ENCODE measurements at regions not wholly inside any gene's neighbourhood (a gene's known extent, or its start where the extent isn't known, plus 50 kb on each side); places are given as distances from the start of the nearest gene placed in this dataset.
A peak's percentile ranks its signal among the peaks of the same experiment; 100 is the strongest.
"Not testable (repeated sequence)": the region's sequence is repeated elsewhere in the genome, so short reads cannot be mapped to it uniquely, and the experiment has no call there.

GRCh38 chr18:35864916-35865315, 107.6 kb upstream of the RMP24 start:
- no peak for DNase-seq
- H3K4me1 ChIP-seq (ENCODE audit: control insufficient read depth, insufficient read depth, low read length), result no peaks in the 10 kb centered on the region
- WGBS (ENCODE audit: insufficient coverage), result no CpG with 5 or more reads among the region's 1 CpG
- no peaks in the 10 kb centered on the region for H3K36me3 ChIP-seq (ENCODE audit: control insufficient read depth, insufficient read depth, low read length)
- no peaks in the 10 kb centered on the region for H3K27me3 ChIP-seq (ENCODE audit: control insufficient read depth, insufficient read depth, low read length)
- H3K9me3 ChIP-seq (replicated peaks; ENCODE audit: control insufficient read depth, low read depth, low read length), result no peaks in the 10 kb centered on the region
- H3K27ac ChIP-seq (ENCODE audit: low read length), result no peak overlapping the region
- H3K4me3 ChIP-seq (ENCODE audit: low read length), result no peak overlapping the region

GRCh38 chr18:35868915-35869314, 103.6 kb upstream of the RMP24 start:
- no peaks in the 10 kb centered on the region for H3K27me3 ChIP-seq (ENCODE audit: control insufficient read depth, insufficient read depth, low read length)
- no peak overlapping the region for H3K4me3 ChIP-seq (ENCODE audit: low read length)
- H3K4me1 ChIP-seq (ENCODE audit: control insufficient read depth, insufficient read depth, low read length), result no peaks in the 10 kb centered on the region
- DNase-seq, result peak; percentile 22
- no peaks in the 10 kb centered on the region for H3K36me3 ChIP-seq (ENCODE audit: control insufficient read depth, insufficient read depth, low read length)
- H3K27ac ChIP-seq (ENCODE audit: low read length), result no peak overlapping the region
- H3K9me3 ChIP-seq (replicated peaks; ENCODE audit: control insufficient read depth, low read depth, low read length), result no peaks in the 10 kb centered on the region

- DNase-seq, result no peak
- Histone ChIP-seq H3K27me3 (ENCODE audit: control insufficient read depth, insufficient read depth, low read length) (no peaks in the 10 kb centered on the region), H3K9me3 (replicated peaks; ENCODE audit: control insufficient read depth, low read depth, low read length) (no peaks in the 10 kb centered on the region), H3K27ac (ENCODE audit: low read length) (no peak overlapping the region), H3K36me3 (ENCODE audit: control insufficient read depth, insufficient read depth, low read length) (no peaks in the 10 kb centered on the region), H3K4me1 (ENCODE audit: control insufficient read depth, insufficient read depth, low read length) (no peaks in the 10 kb centered on the region), H3K4me3 (ENCODE audit: low read length) (no peak overlapping the region)
- WGBS (ENCODE audit: insufficient coverage), result no CpG with 5 or more reads among the region's 2 CpGs
Measured at GRCh38 chr18:35871337-35871736, 101.1 kb upstream of the RMP24 start.

GRCh38 chr18:35875566-35875965, 96.9 kb upstream of the RMP24 start:
- no CpG with 5 or more reads among the region's 1 CpG for WGBS (ENCODE audit: insufficient coverage)
- H3K4me3 ChIP-seq (ENCODE audit: low read length), result no peak overlapping the region
- H3K27ac ChIP-seq (ENCODE audit: low read length), result no peak overlapping the region
- H3K4me1 ChIP-seq (ENCODE audit: control insufficient read depth, insufficient read depth, low read length), result no peaks in the 10 kb centered on the region
- no peaks in the 10 kb centered on the region for H3K9me3 ChIP-seq (replicated peaks; ENCODE audit: control insufficient read depth, low read depth, low read length)
- H3K27me3 ChIP-seq (ENCODE audit: control insufficient read depth, insufficient read depth, low read length), result no peaks in the 10 kb centered on the region
- H3K36me3 ChIP-seq (ENCODE audit: control insufficient read depth, insufficient read depth, low read length), result no peaks in the 10 kb centered on the region
- DNase-seq, result no peak

- Histone ChIP-seq H3K27ac (ENCODE audit: low read length) (no peak overlapping the region), H3K27me3 (ENCODE audit: control insufficient read depth, insufficient read depth, low read length) (no peaks in the 10 kb centered on the region), H3K4me1 (ENCODE audit: control insufficient read depth, insufficient read depth, low read length) (no peaks in the 10 kb centered on the region), H3K9me3 (replicated peaks; ENCODE audit: control insufficient read depth, low read depth, low read length) (no peaks in the 10 kb centered on the region), H3K4me3 (ENCODE audit: low read length) (no peak overlapping the region), H3K36me3 (ENCODE audit: control insufficient read depth, insufficient read depth, low read length) (no peaks in the 10 kb centered on the region)
- WGBS (ENCODE audit: insufficient coverage), result no CpG with 5 or more reads among the region's 1 CpG
- no peak for DNase-seq
Measured at GRCh38 chr18:35876243-35876642, 96.2 kb upstream of the RMP24 start.

- whole genome bisulfite sequencing (ENCODE audit: insufficient coverage), result 85% methylated on average over 6 of the region's 9 CpGs
- no peaks in the 10 kb centered on the region for H3K9me3 ChIP-seq (replicated peaks; ENCODE audit: control insufficient read depth, low read depth, low read length)
- no peaks in the 10 kb centered on the region for H3K4me1 ChIP-seq (ENCODE audit: control insufficient read depth, insufficient read depth, low read length)
- no peaks in the 10 kb centered on the region for H3K27me3 ChIP-seq (ENCODE audit: control insufficient read depth, insufficient read depth, low read length)
- H3K4me3 ChIP-seq (ENCODE audit: low read length), result no peak overlapping the region
- H3K27ac ChIP-seq (ENCODE audit: low read length), result no peak overlapping the region
- no peak for DNase-seq
- no peaks in the 10 kb centered on the region for H3K36me3 ChIP-seq (ENCODE audit: control insufficient read depth, insufficient read depth, low read length)
Measured at GRCh38 chr18:35880788-35881455, 91.6 kb upstream of the RMP24 start.

- Histone ChIP-seq H3K27me3 (ENCODE audit: control insufficient read depth, insufficient read depth, low read length) (no peaks in the 10 kb centered on the region), H3K27ac (ENCODE audit: low read length) (no peak overlapping the region), H3K36me3 (ENCODE audit: control insufficient read depth, insufficient read depth, low read length) (no peaks in the 10 kb centered on the region), H3K9me3 (replicated peaks; ENCODE audit: control insufficient read depth, low read depth, low read length) (no peaks in the 10 kb centered on the region), H3K4me1 (ENCODE audit: control insufficient read depth, insufficient read depth, low read length) (no peaks in the 10 kb centered on the region), H3K4me3 (ENCODE audit: low read length) (no peak overlapping the region)
- DNase-seq, result no peak
- 50% methylated on average over 2 of the region's 5 CpGs for WGBS (ENCODE audit: insufficient coverage)
Measured at GRCh38 chr18:35888329-35888728, 84.2 kb upstream of the RMP24 start.

GRCh38 chr18:35889677-35890076, 82.8 kb upstream of the RMP24 start:
- Histone ChIP-seq H3K4me1 (ENCODE audit: control insufficient read depth, insufficient read depth, low read length) (no peaks in the 10 kb centered on the region), H3K9me3 (replicated peaks; ENCODE audit: control insufficient read depth, low read depth, low read length) (no peaks in the 10 kb centered on the region), H3K27ac (ENCODE audit: low read length) (no peak overlapping the region), H3K4me3 (ENCODE audit: low read length) (no peak overlapping the region), H3K36me3 (ENCODE audit: control insufficient read depth, insufficient read depth, low read length) (no peaks in the 10 kb centered on the region), H3K27me3 (ENCODE audit: control insufficient read depth, insufficient read depth, low read length) (no peaks in the 10 kb centered on the region)
- DNase-seq, result no peak
- WGBS (ENCODE audit: insufficient coverage), result no CpG with 5 or more reads among the region's 1 CpG

GRCh38 chr18:35890323-35890722, 82.2 kb upstream of the RMP24 start:
- DNase-seq, result no peak
- no peak overlapping the region for H3K4me3 ChIP-seq (ENCODE audit: low read length)
- 63% methylated on average over 3 of the region's 3 CpGs for WGBS (ENCODE audit: insufficient coverage)
- H3K27ac ChIP-seq (ENCODE audit: low read length), result no peak overlapping the region
- H3K9me3 ChIP-seq (replicated peaks; ENCODE audit: control insufficient read depth, low read depth, low read length), result no peaks in the 10 kb centered on the region
- H3K4me1 ChIP-seq (ENCODE audit: control insufficient read depth, insufficient read depth, low read length), result no peaks in the 10 kb centered on the region
- H3K27me3 ChIP-seq (ENCODE audit: control insufficient read depth, insufficient read depth, low read length), result no peaks in the 10 kb centered on the region
- H3K36me3 ChIP-seq (ENCODE audit: control insufficient read depth, insufficient read depth, low read length), result no peaks in the 10 kb centered on the region

GRCh38 chr18:35892118-35892517, 80.4 kb upstream of the RMP24 start:
- Histone ChIP-seq H3K36me3 (ENCODE audit: control insufficient read depth, insufficient read depth, low read length) (no peaks in the 10 kb centered on the region), H3K4me3 (ENCODE audit: low read length) (no peak overlapping the region), H3K4me1 (ENCODE audit: control insufficient read depth, insufficient read depth, low read length) (no peaks in the 10 kb centered on the region), H3K27ac (ENCODE audit: low read length) (no peak overlapping the region), H3K9me3 (replicated peaks; ENCODE audit: control insufficient read depth, low read depth, low read length) (no peaks in the 10 kb centered on the region), H3K27me3 (ENCODE audit: control insufficient read depth, insufficient read depth, low read length) (no peaks in the 10 kb centered on the region)
- DNase-seq, result no peak

- H3K4me1 ChIP-seq (ENCODE audit: control insufficient read depth, insufficient read depth, low read length); H3K9me3 ChIP-seq (replicated peaks; ENCODE audit: control insufficient read depth, low read depth, low read length); H3K27ac ChIP-seq (ENCODE audit: low read length); DNase-seq; H3K4me3 ChIP-seq (ENCODE audit: low read length); H3K36me3 ChIP-seq (ENCODE audit: control insufficient read depth, insufficient read depth, low read length); H3K27me3 ChIP-seq (ENCODE audit: control insufficient read depth, insufficient read depth, low read length): not testable (repeated sequence)
- WGBS (ENCODE audit: insufficient coverage), result 87% methylated on average over 5 of the region's 13 CpGs
Measured at GRCh38 chr18:35897481-35897880, 75.0 kb upstream of the RMP24 start.
